Heart left ventricle (tissue), 16 donors: ENCODE measurements at regions not wholly inside any gene's neighbourhood (a gene's known extent, or its start where the extent isn't known, plus 50 kb on each side); places are given as distances from the start of the nearest gene placed in this dataset.

Experiments
- ATAC-seq, 4 donors: fragments of 200-7000 bp; cut with Tn5 transposase; one replicate each; pipeline ENCODE4 v1.9.1; 2020 to 2022; ENCODE audit warnings: moderate library complexity in 4 of 4, mild to moderate bottlenecking in 3 of 4, moderate number of reproducible peaks in 1 of 4
- DNase-seq, 5 donors: peaks; one replicate each; pipeline ENCODE4 v3.0.0-alpha.2; 2020
- H3K27ac ChIP-seq, 12 donors: fragments of 200-600 bp; sonication (generic) in 4 of 12; one replicate each; pipeline versions ENCODE4 v1.5.0 to v1.8.0; 2016 to 2022; ENCODE audit warnings: mild to moderate bottlenecking in 2 of 12
- H3K27me3 ChIP-seq, 9 donors: fragments of 200-600 bp; sonication (generic) in 2 of 9; one replicate each; pipeline versions ENCODE4 v1.5.1 to v1.8.0; 2016 to 2022; ENCODE audit warnings: mild to moderate bottlenecking in 3 of 9
- H3K36me3 ChIP-seq, 9 donors: fragments of 200-600 bp; sonication (generic) in 2 of 9; one replicate each; pipeline versions ENCODE4 v1.5.0 to v1.8.0; 2018 to 2022; ENCODE audit warnings: mild to moderate bottlenecking in 2 of 9
- H3K4me1 ChIP-seq, 12 donors: fragments of 200-600 bp; sonication (generic) in 4 of 12; one replicate each; pipeline versions ENCODE4 v1.5.0 to v1.8.0; 2016 to 2022; ENCODE audit warnings: mild to moderate bottlenecking in 3 of 12
- H3K4me3 ChIP-seq, 12 donors: fragments of 200-600 bp; sonication (generic) in 4 of 12; one replicate each; pipeline versions ENCODE4 v1.5.0 to v1.8.0; 2017 to 2022; ENCODE audit warnings: mild to moderate bottlenecking in 9 of 12, moderate library complexity in 4 of 12
- H3K9me3 ChIP-seq, 12 donors: fragments of 200-600 bp; sonication (generic) in 4 of 12; one replicate each; pipeline versions ENCODE4 v1.5.0 to v1.8.0; 2016 to 2022; ENCODE audit warnings: mild to moderate bottlenecking in 1 of 12
- CTCF ChIP-seq, 12 donors: fragments of 200-600 bp; sonication (generic) in 4 of 12; IDR thresholded peaks; one replicate each; pipeline versions ENCODE4 v1.5.0 to v1.8.0; 2018 to 2022; ENCODE audit warnings: antibody characterized with exemption in 12 of 12, mild to moderate bottlenecking in 5 of 12
- POLR2A ChIP-seq, 2 donors: fragments of 450-650 bp; IDR thresholded peaks; one replicate each; pipeline ENCODE4 v1.6.1; 2017; ENCODE audit warnings: antibody characterized with exemption in 2 of 2, mild to moderate bottlenecking in 2 of 2, moderate library complexity in 2 of 2
- WGBS, 4 donors: extraction: QIAGEN DNeasy Blood & Tissue Kit in 2 of 4; methylation state at CpG; one replicate each; pipeline versions ENCODE4 v1.1.5 to v1.1.7; 2013 to 2018; 5-methylcytosine and 5-hydroxymethylcytosine counted together
- intact Hi-C, 10 donors: fragments of 100-400 bp; cut with DNase I; formaldehyde crosslinking; loops; one replicate each; pipeline versions ENCODE4 v1.11.1 to v1.14.2; 2022
- donor health status: ischemic (EF 13 %, LVEDD 7.1; RV severe dilation, severe dysfunction).
- donor health status: healthy with polysubstance abuse.
- donor health status: DM: no; HTN: yes; CAD: no.
- donor health status: DM: no; HTN: no; CAD: no.
- donor health status: ischemic (EF 25% LVEDD 6.9; RV normal size, moderate dysfunction).
- donor health status: ischemic (EF 25% LVEDD 5.7; RV mildly dilated, moderate dysfunction).
- donor health status: healthy.
- donor health status: DM: yes; HTN: yes; CAD: no.
- donor health status: ischemic (EF 35%, LVEDD 5.7; RV mildly dilated, moderate dysfunction).
- donor health status: nonischemic (EF 11% LVEDD 7.7; RV severe dilation, severe dysfunction).
- donor health status: DM: yes; HTN: yes; CAD: no.
- donor health status: PGD.
- donor health status: ischemic (EF 29% LVEDD 5.4; RV normal size, mild dysfunction).
- donor health status: nonischemic (EF 23%, LVEDD 6.1; RV moderate dilation, normal function).

- TF ChIP-seq POLR2A (IDR thresholded peaks at IDR 0.05) (no peak), CTCF (IDR thresholded peaks at IDR 0.05) (peak in 1 of 12 donors; percentile 18)
- Histone ChIP-seq H3K36me3 (no peaks in the 10 kb centered on the region), H3K4me3 (no peak overlapping the region), H3K27me3 (peaks cover 0 to 4% (median 0%) of the 10 kb centered on the region in 9 donors), H3K4me1 (peaks cover 0 to 8% (median 0%) of the 10 kb centered on the region in 12 donors), H3K9me3 (no peaks in the 10 kb centered on the region), H3K27ac (no peak overlapping the region)
- peak in 3 of 4 donors; percentile 37 to 78 (median 60) for ATAC-seq
- 62 to 74% (median 67%) methylated on average over 4 of the region's 4 CpGs for WGBS, 4 donors
- DNase-seq, result no peak
- intact Hi-C loops, result no loop called here
These were observed 448.1 kb downstream of the TSN start for GRCh38 chr2:122203523-122203922.

GRCh38 chr2:122205641-122206040 lies 450.2 kb downstream of the TSN start:
- H3K27ac ChIP-seq, result no peak overlapping the region
- no peak overlapping the region for H3K4me3 ChIP-seq
- ATAC-seq (no peak), DNase-seq (no peak)
- H3K4me1 ChIP-seq, result peaks cover 0 to 8% (median 0%) of the 10 kb centered on the region in 12 donors
- intact Hi-C loops, result no loop called here
- peaks cover 0 to 4% (median 0%) of the 10 kb centered on the region in 9 donors for H3K27me3 ChIP-seq
- TF ChIP-seq POLR2A (IDR thresholded peaks at IDR 0.05) (no peak), CTCF (IDR thresholded peaks at IDR 0.05) (no peak)
- no peaks in the 10 kb centered on the region for H3K9me3 ChIP-seq
- H3K36me3 ChIP-seq, result no peaks in the 10 kb centered on the region
- WGBS, 4 donors, result 43 to 54% (median 47%) methylated on average over 2 of the region's 2 CpGs

- DNase-seq (no peak), ATAC-seq (no peak)
- no peak for TF ChIP-seq CTCF (IDR thresholded peaks at IDR 0.05)
- Histone ChIP-seq H3K4me3 (no peak overlapping the region), H3K27me3 (peaks cover 0 to 4% (median 0%) of the 10 kb centered on the region in 9 donors), H3K9me3 (no peaks in the 10 kb centered on the region), H3K27ac (no peak overlapping the region), H3K36me3 (no peaks in the 10 kb centered on the region), H3K4me1 (peaks cover 0 to 8% (median 0%) of the 10 kb centered on the region in 12 donors)
- intact Hi-C loops, result no loop called here
- 46 to 68% (median 67%) methylated on average over 3 of the region's 3 CpGs for WGBS, 4 donors
These were observed 450.6 kb downstream of the TSN start for GRCh38 chr2:122206101-122206500.

- ATAC-seq, result no peak
These were observed 453.9 kb downstream of the TSN start for GRCh38 chr2:122209377-122209776.

GRCh38 chr2:122210065-122210464 lies 454.6 kb downstream of the TSN start:
- ATAC-seq, result no peak
- Histone ChIP-seq H3K9me3 (no peaks in the 10 kb centered on the region), H3K4me3 (no peak overlapping the region), H3K27ac (no peak overlapping the region), H3K27me3 (peaks cover 0 to 4% (median 0%) of the 10 kb centered on the region in 9 donors), H3K36me3 (no peaks in the 10 kb centered on the region), H3K4me1 (no peaks in the 10 kb centered on the region)
- TF ChIP-seq CTCF (IDR thresholded peaks at IDR 0.05) (no peak), POLR2A (IDR thresholded peaks at IDR 0.05) (no peak)
- intact Hi-C loops, result no loop called here
- DNase-seq, result no peak
- 89 to 99% (median 95%) methylated on average over 4 of the region's 4 CpGs for WGBS, 4 donors

More at GRCh38 chr2:122209377-122209776, 453.9 kb downstream of the TSN start:
- intact Hi-C loops, result no loop called here
- 91 to 98% (median 96%) methylated on average over 2 of the region's 2 CpGs for WGBS, 4 donors
- no peak for TF ChIP-seq POLR2A (IDR thresholded peaks at IDR 0.05)
- no peak overlapping the region for H3K27ac ChIP-seq
- H3K4me1 ChIP-seq, result no peaks in the 10 kb centered on the region
- no peak overlapping the region for H3K4me3 ChIP-seq
- peaks cover 0 to 4% (median 0%) of the 10 kb centered on the region in 9 donors for H3K27me3 ChIP-seq
- no peak for DNase-seq
- no peaks in the 10 kb centered on the region for H3K36me3 ChIP-seq
- no peaks in the 10 kb centered on the region for H3K9me3 ChIP-seq
